GM12878 (cell line): ENCODE measurements at regions not wholly inside any gene's neighbourhood (a gene's known extent, or its start where the extent isn't known, plus 50 kb on each side); places are given as distances from the start of the nearest gene placed in this dataset.

Experiments used
- ATF2 ChIP-seq: IDR thresholded peaks from 2 replicates; pipeline ENCODE4 v1.6.1; 2012; ENCODE audit warnings: low read length, inconsistent platforms
- BCL11A ChIP-seq: IDR thresholded peaks from 2 replicates; pipeline ENCODE4 v1.6.1; 2011; ENCODE audit warnings: low read depth, low read length
- BCL3 ChIP-seq: IDR thresholded peaks from 2 replicates; pipeline ENCODE4 v1.6.1; 2011; ENCODE audit warnings: borderline replicate concordance, low read depth, mild to moderate bottlenecking, moderate library complexity, low read length; ENCODE audit not compliant: insufficient read depth, poor library complexity, severe bottlenecking
- BHLHE40 ChIP-seq, 2 experiments: fragments of 450-650 bp in 1 of 2; IDR thresholded peaks; 2 replicates each; pipeline ENCODE4 v1.6.1; 2011 to 2017; ENCODE audit warnings: low read depth in 2 of 2, borderline replicate concordance in 1 of 2, improper control_type of control experiment in 1 of 2, low read length in 1 of 2, mild to moderate bottlenecking in 1 of 2
- CBFB ChIP-seq: IDR thresholded peaks from 2 replicates; pipeline ENCODE4 v1.6.1; 2016; ENCODE audit warnings: antibody characterized with exemption, low read depth
- CBX5 ChIP-seq: sonication (generic); IDR thresholded peaks from 2 replicates; pipeline ENCODE4 v1.6.1; 2016; ENCODE audit warnings: low read depth, moderate library complexity, mild to moderate bottlenecking, inconsistent platforms
- CREM ChIP-seq: IDR thresholded peaks from 2 replicates; pipeline ENCODE4 v1.6.1; 2014; ENCODE audit warnings: antibody characterized with exemption, low read depth
- DPF2 ChIP-seq: fragments of 450-650 bp; IDR thresholded peaks from 2 replicates; pipeline ENCODE4 v1.6.1; 2017; ENCODE audit warnings: mild to moderate bottlenecking
- EED ChIP-seq: sonication (generic); IDR thresholded peaks from 2 replicates; pipeline ENCODE4 v1.6.1; 2016; ENCODE audit warnings: antibody characterized with exemption, low read depth
- EP300 ChIP-seq, 2 experiments: fragments of 150-350 bp in 1 of 2; IDR thresholded peaks; 2 replicates each; pipeline ENCODE4 v1.6.1; 2011 to 2012; ENCODE audit warnings: low read depth in 2 of 2, low read length in 2 of 2, borderline replicate concordance in 1 of 2, improper control_type of control experiment in 1 of 2, inconsistent platforms in 1 of 2; ENCODE audit not compliant: control insufficient read depth in 1 of 2
- GABPA ChIP-seq: IDR thresholded peaks from 2 replicates; pipeline ENCODE4 v1.6.1; 2014; ENCODE audit warnings: antibody characterized with exemption, low read depth, mild to moderate bottlenecking, inconsistent platforms
- IKZF1 ChIP-seq: fragments of 450-650 bp; conservative IDR thresholded peaks from 2 replicates; pipeline ENCODE4 v1.6.1; 2017; ENCODE audit warnings: antibody characterized with exemption, mild to moderate bottlenecking
- IKZF2 ChIP-seq, 2 experiments: fragments of 450-650 bp; IDR thresholded peaks; 2 replicates each; pipeline ENCODE4 v1.6.1; 2017; ENCODE audit warnings: mild to moderate bottlenecking in 2 of 2, moderate library complexity in 2 of 2
- LARP7 ChIP-seq: fragments of 450-650 bp; IDR thresholded peaks from 2 replicates; pipeline ENCODE4 v1.6.1; 2017; ENCODE audit warnings: mild to moderate bottlenecking
- MAX ChIP-seq: IDR thresholded peaks from 2 replicates; pipeline ENCODE4 v1.6.1; 2012; ENCODE audit warnings: low read depth, low read length, improper control_type of control experiment
- MEF2B ChIP-seq: fragments of 450-650 bp; IDR thresholded peaks from 2 replicates; pipeline ENCODE4 v1.6.1; 2018; ENCODE audit warnings: mild to moderate bottlenecking, moderate library complexity; ENCODE audit not compliant: partially characterized antibody, poor library complexity, severe bottlenecking
- MTA2 ChIP-seq: fragments of 450-650 bp; IDR thresholded peaks from 2 replicates; pipeline ENCODE4 v1.6.1; 2016; ENCODE audit warnings: low read depth, mild to moderate bottlenecking, moderate library complexity
- MTA3 ChIP-seq: IDR thresholded peaks from 2 replicates; pipeline ENCODE4 v1.6.1; 2012; ENCODE audit warnings: low read length, inconsistent platforms, borderline replicate concordance
- NBN ChIP-seq: fragments of 450-650 bp; IDR thresholded peaks from 2 replicates; pipeline ENCODE4 v1.6.1; 2016
- PAX5 ChIP-seq: IDR thresholded peaks from 2 replicates; pipeline ENCODE4 v1.6.1; 2011; ENCODE audit warnings: low read depth, low read length, borderline replicate concordance
- POLR2A ChIP-seq: IDR thresholded peaks from 2 replicates; pipeline ENCODE4 v1.6.1; 2011; ENCODE audit warnings: low read depth, mild to moderate bottlenecking, low read length
- POU2F2 ChIP-seq: IDR thresholded peaks from 3 replicates; pipeline ENCODE4 v1.6.1; 2011; ENCODE audit warnings: low read depth, mild to moderate bottlenecking, low read length, borderline replicate concordance
- RUNX3 ChIP-seq: IDR thresholded peaks from 2 replicates; pipeline ENCODE4 v1.6.1; 2012; ENCODE audit warnings: low read length, inconsistent platforms
- SIN3A ChIP-seq: IDR thresholded peaks from 2 replicates; pipeline ENCODE4 v1.6.1; 2012; ENCODE audit warnings: low read depth, low read length, improper control_type of control experiment
- SMAD5 ChIP-seq: IDR thresholded peaks from 2 replicates; pipeline ENCODE4 v1.6.1; 2016; ENCODE audit warnings: antibody characterized with exemption, low read depth
- SMC3 ChIP-seq: IDR thresholded peaks from 2 replicates; pipeline ENCODE4 v1.6.1; 2011; ENCODE audit warnings: low read length, improper control_type of control experiment, borderline replicate concordance
- SP1 ChIP-seq: IDR thresholded peaks from one replicate; pipeline ENCODE4 v1.6.1; 2011; ENCODE audit warnings: low read depth, low read length
- SPI1 ChIP-seq: IDR thresholded peaks from 2 replicates; pipeline ENCODE4 v1.6.1; 2011; ENCODE audit warnings: low read depth, mild to moderate bottlenecking, low read length, moderate library complexity, borderline replicate concordance; ENCODE audit not compliant: insufficient read depth
- STAT1 ChIP-seq: fragments of 450-650 bp; conservative IDR thresholded peaks from 2 replicates; pipeline ENCODE4 v1.6.1; 2014; ENCODE audit warnings: antibody characterized with exemption, mild to moderate bottlenecking
- TBL1XR1 ChIP-seq: IDR thresholded peaks from 2 replicates; pipeline ENCODE4 v1.6.1; 2012; ENCODE audit warnings: low read depth, low read length, improper control_type of control experiment
- ZNF217 ChIP-seq: fragments of 450-650 bp; IDR thresholded peaks from 2 replicates; pipeline ENCODE4 v1.6.1; 2017; ENCODE audit warnings: antibody characterized with exemption, mild to moderate bottlenecking
- ZNF24 ChIP-seq: fragments of 450-650 bp; IDR thresholded peaks from 2 replicates; pipeline ENCODE4 v1.6.1; 2017; ENCODE audit warnings: antibody characterized with exemption, mild to moderate bottlenecking

- TF ChIP-seq CREM (peak; percentile 70), BCL3 (peak; percentile 28), RUNX3 (peak; percentile 81), NBN (0 out of 2 replicates have a peak, but pooled peaks have one; percentile 36), SPI1 (peak; percentile 95), MTA2 (peak; percentile 97), LARP7 (no peak), POLR2A (no peak), EP300 (IDR thresholded peaks at IDR 0.05; ENCODE audit: borderline replicate concordance in 1 of 2, control insufficient read depth in 1 of 2, low read depth in 2 of 2, low read length in 2 of 2) (peak; percentile 79 to 98), IKZF2 (IDR thresholded peaks at IDR 0.05) (peak; percentile 94 to 96), SP1 (peak; percentile 32), STAT1 (no peak), SIN3A (no peak), GABPA (no peak), MEF2B (peak; percentile 62), DPF2 (peak; percentile 95), POU2F2 (peak; percentile 23; the same call in 1 of the 3 replicates), ZNF24 (peak; percentile 63; the same call in 1 of the 2 replicates), ZNF217 (no peak), MTA3 (peak; percentile 83; the same call in 1 of the 2 replicates), SMAD5 (no peak), EED (peak; percentile 36; the same call in 1 of the 2 replicates), PAX5 (peak; percentile 80), IKZF1 (peak; percentile 77), CBX5 (peak; percentile 94), ATF2 (peak; percentile 94), CBFB (no peak), MAX (no peak), BHLHE40 (IDR thresholded peaks at IDR 0.05; ENCODE audit: borderline replicate concordance in 1 of 2, low read depth in 2 of 2, low read length in 1 of 2) (peak; percentile 23 to 60; a peak in 2 of 4 replicates), SMC3 (no peak; the same call in 1 of the 2 replicates), TBL1XR1 (peak; percentile 94), BCL11A (peak; percentile 97)
These were observed 57.2 kb downstream of the CALML3 start (continued) for GRCh38 chr10:5581670-5582566.
